ENCODE measurements at regions not wholly inside any gene's neighbourhood (a gene's known extent, or its start where the extent isn't known, plus 50 kb on each side); places are given as distances from the start of the nearest gene placed in this dataset.

DNA sequence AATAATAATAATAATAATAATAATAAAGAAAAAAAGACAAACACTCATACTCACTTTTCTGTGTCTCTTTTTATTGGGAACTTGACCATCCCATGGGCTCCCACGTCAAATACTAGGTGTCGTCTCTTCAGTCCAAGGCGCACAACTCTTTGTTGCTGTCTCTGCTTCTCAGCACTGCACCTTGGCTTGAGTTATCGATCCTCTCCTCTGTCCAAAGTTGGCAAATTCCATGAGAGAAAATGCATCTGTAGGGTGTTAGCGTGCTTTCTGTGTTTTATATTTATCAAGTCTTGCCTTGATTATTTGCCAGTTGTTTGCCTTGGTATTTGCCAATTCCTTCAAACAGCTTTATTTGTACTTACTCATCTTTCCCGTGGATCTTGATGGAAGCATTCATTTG, 653.7 kb downstream of the CDH18 start:
- Histone ChIP-seq H2BK120ac (ENCODE audit: low read depth, low read length, poor library complexity, severe bottlenecking) (no peak overlapping the region), H3K27ac (ENCODE audit: insufficient read length, low read depth, low read length) (no peak overlapping the region), H3K4me2 (ENCODE audit: insufficient read depth, insufficient read length, low read length) (no peak overlapping the region), H3T11ph (ENCODE audit: low read length) (no peak overlapping the region), H3K18ac (ENCODE audit: insufficient read length, low read depth, low read length) (no peak overlapping the region), H2AFZ (ENCODE audit: low read length) (no peak overlapping the region), H3K4ac (ENCODE audit: low read depth, low read length) (no peak overlapping the region), H2BK12ac (ENCODE audit: insufficient read length, low read depth, low read length) (no peak overlapping the region), H4K91ac (ENCODE audit: insufficient read length, low read depth, low read length) (no peak overlapping the region), H2BK5ac (ENCODE audit: insufficient read length, low read length) (no peak overlapping the region), H3K4me1 (ENCODE audit: insufficient read depth, low read length) (no peaks in the 10 kb centered on the region), H3K27me3 (ENCODE audit: insufficient read depth, low read length) (no peaks in the 10 kb centered on the region), H2BK15ac (ENCODE audit: low read depth, low read length) (no peak overlapping the region; the same call in 1 of the 2 replicates), H3K23ac (ENCODE audit: insufficient read length, low read depth, low read length) (no peak overlapping the region), H4K20me1 (ENCODE audit: control insufficient read depth, insufficient read depth, insufficient read length) (no peaks in the 10 kb centered on the region), H3K9ac (ENCODE audit: extremely low read depth, insufficient read length, low read length) (no peak overlapping the region), H2BK20ac (ENCODE audit: low read depth, low read length, poor library complexity, severe bottlenecking) (no peak overlapping the region), H3K9me3 (ENCODE audit: control insufficient read depth, low read depth, low read length) (no peaks in the 10 kb centered on the region), H3K14ac (ENCODE audit: insufficient read depth, low read length) (no peak overlapping the region), H3K56ac (ENCODE audit: insufficient read length, low read depth, low read length) (no peak overlapping the region), H4K8ac (replicated peaks; ENCODE audit: insufficient read length, low read depth, low read length) (no peak overlapping the region), H3K79me1 (ENCODE audit: insufficient read depth, low read depth, low read length, poor library complexity, severe bottlenecking) (no peaks in the 10 kb centered on the region), H3K79me2 (ENCODE audit: insufficient read depth, low read length) (no peaks in the 10 kb centered on the region), H4K5ac (ENCODE audit: insufficient read length, low read depth, low read length) (no peak overlapping the region), H3K23me2 (ENCODE audit: insufficient read length, low read depth, low read length, poor library complexity, severe bottlenecking) (no peaks in the 10 kb centered on the region), H2AK5ac (ENCODE audit: insufficient read length, low read length) (no peak overlapping the region)
- Mint-ChIP-seq H3K36me3 (ENCODE audit: insufficient read depth in 1 of 3, low read depth in 3 of 3) (peaks cover 0 to 8% (median 0%) of the 10 kb centered on the region in 3 experiments; a peak in 4 of 7 replicates), H3K27me3 (ENCODE audit: low read depth) (peaks cover 1% of the 10 kb centered on the region; the same call in 1 of the 2 replicates), H3K4me1 (no peaks in the 10 kb centered on the region), H3K9me3 (peaks cover 3 to 5% of the 10 kb centered on the region in 2 experiments; a peak in 4 of 5 replicates), H3K27ac (no peak overlapping the region), H3K4me3 (no peak overlapping the region)
- no CpG with 5 or more reads among the region's 6 CpGs for WGBS (ENCODE audit: extremely low coverage, insufficient read length, low lambda C conversion rate)
- no peak for DNase-seq
- TF ChIP-seq, protein P1, sequence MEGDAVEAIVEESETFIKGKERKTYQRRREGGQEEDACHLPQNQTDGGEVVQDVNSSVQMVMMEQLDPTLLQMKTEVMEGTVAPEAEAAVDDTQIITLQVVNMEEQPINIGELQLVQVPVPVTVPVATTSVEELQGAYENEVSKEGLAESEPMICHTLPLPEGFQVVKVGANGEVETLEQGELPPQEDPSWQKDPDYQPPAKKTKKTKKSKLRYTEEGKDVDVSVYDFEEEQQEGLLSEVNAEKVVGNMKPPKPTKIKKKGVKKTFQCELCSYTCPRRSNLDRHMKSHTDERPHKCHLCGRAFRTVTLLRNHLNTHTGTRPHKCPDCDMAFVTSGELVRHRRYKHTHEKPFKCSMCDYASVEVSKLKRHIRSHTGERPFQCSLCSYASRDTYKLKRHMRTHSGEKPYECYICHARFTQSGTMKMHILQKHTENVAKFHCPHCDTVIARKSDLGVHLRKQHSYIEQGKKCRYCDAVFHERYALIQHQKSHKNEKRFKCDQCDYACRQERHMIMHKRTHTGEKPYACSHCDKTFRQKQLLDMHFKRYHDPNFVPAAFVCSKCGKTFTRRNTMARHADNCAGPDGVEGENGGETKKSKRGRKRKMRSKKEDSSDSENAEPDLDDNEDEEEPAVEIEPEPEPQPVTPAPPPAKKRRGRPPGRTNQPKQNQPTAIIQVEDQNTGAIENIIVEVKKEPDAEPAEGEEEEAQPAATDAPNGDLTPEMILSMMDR (conservative IDR thresholded peaks at IDR 0.05), result no peak

Data from H9 (cell line).